AG09309 (cell line): ENCODE measurements at regions not wholly inside any gene's neighbourhood (a gene's known extent, or its start where the extent isn't known, plus 50 kb on each side); places are given as distances from the start of the nearest gene placed in this dataset.

ENCODE experiments used
- DNase-seq: peaks from one replicate; pipeline ENCODE4 v3.0.0-alpha.2; 2010; ENCODE audit warnings: low read depth
- H3K4me3 ChIP-seq: 2 replicates; pipeline ENCODE4 v1.5.1; 2011; ENCODE audit warnings: mild to moderate bottlenecking, low read depth, low read length, moderate library complexity; ENCODE audit not compliant: control insufficient read depth
- CTCF ChIP-seq: IDR thresholded peaks from 2 replicates; pipeline ENCODE4 v1.5.1; 2011; ENCODE audit warnings: mild to moderate bottlenecking, low read depth, low read length, inconsistent platforms; ENCODE audit not compliant: insufficient read depth, control insufficient read depth; ENCODE audit errors: missing control alignments

- DNase-seq: no peak
- H3K4me3 ChIP-seq: no peak overlapping the region
- no peak for TF ChIP-seq CTCF
Observed at GRCh38 chr13:61156753-61157152, 258.9 kb downstream of the PCDH20 start.

- no peak for TF ChIP-seq CTCF
- no peak for DNase-seq
- H3K4me3 ChIP-seq: no peak overlapping the region
Observed at GRCh38 chr13:61151062-61151461, 264.6 kb downstream of the PCDH20 start.

- DNase-seq: no peak
- TF ChIP-seq CTCF: no peak
- H3K4me3 ChIP-seq: no peak overlapping the region
Observed at GRCh38 chr13:61149331-61149730, 266.3 kb downstream of the PCDH20 start.

- no peak for TF ChIP-seq CTCF
- DNase-seq: no peak
- no peak overlapping the region for H3K4me3 ChIP-seq
Observed at GRCh38 chr13:61148691-61149315, 266.8 kb downstream of the PCDH20 start.

GRCh38 chr13:61148211-61148610 lies 267.4 kb downstream of the PCDH20 start:
- TF ChIP-seq CTCF: no peak
- DNase-seq: no peak
- no peak overlapping the region for H3K4me3 ChIP-seq

GRCh38 chr13:61146571-61146970 lies 269.1 kb downstream of the PCDH20 start:
- no peak for TF ChIP-seq CTCF

GRCh38 chr13:61146158-61146557 lies 269.5 kb downstream of the PCDH20 start:
- H3K4me3 ChIP-seq: no peak overlapping the region
- TF ChIP-seq CTCF: no peak
- DNase-seq: no peak

More at GRCh38 chr13:61146571-61146970, 269.1 kb downstream of the PCDH20 start:
- no peak for DNase-seq
- no peak overlapping the region for H3K4me3 ChIP-seq
